Thyroid gland (tissue), 4 donors: ENCODE measurements at regions not wholly inside any gene's neighbourhood (a gene's known extent, or its start where the extent isn't known, plus 50 kb on each side); places are given as distances from the start of the nearest gene placed in this dataset. TPM values are rescaled to one million over a fixed set of nuclear protein-coding genes. Genes with fewer than 3 reads are reported as not detected.

Experiments used
- DNase-seq, 2 donors: peaks; one replicate each; pipeline ENCODE4 v3.0.0-alpha.2; 2019
- H3K27ac ChIP-seq, 3 donors: fragments of 200-600 bp; sonication (generic); 1 replicate in 2 of 3; 2 replicates in 1 of 3; pipeline ENCODE4 v1.5.1; 2016 to 2019; ENCODE audit warnings: mild to moderate bottlenecking in 1 of 3, moderate library complexity in 1 of 3
- H3K27me3 ChIP-seq: fragments of 200-600 bp; sonication (generic); one replicate; pipeline ENCODE4 v1.5.1; 2019
- H3K36me3 ChIP-seq, 2 donors: fragments of 200-600 bp; sonication (generic); one replicate each; pipeline ENCODE4 v1.5.1; 2016 to 2019
- H3K4me1 ChIP-seq, 2 donors: fragments of 200-600 bp; sonication (generic); one replicate each; pipeline ENCODE4 v1.5.1; 2017 to 2019
- H3K4me3 ChIP-seq, 3 donors: fragments of 200-600 bp; sonication (generic); replicated peaks in 1 of 3; 1 replicate in 2 of 3; 2 replicates in 1 of 3; pipeline ENCODE4 v1.5.1; 2016; ENCODE audit warnings: mild to moderate bottlenecking in 1 of 3
- H3K9me3 ChIP-seq: fragments of 200-600 bp; sonication (generic); one replicate; pipeline ENCODE4 v1.5.1; 2017
- POLR2A ChIP-seq, 2 donors: fragments of 450-650 bp; IDR thresholded peaks; one replicate each; pipeline ENCODE4 v1.6.1; 2017; ENCODE audit warnings: antibody characterized with exemption in 2 of 2, mild to moderate bottlenecking in 2 of 2, moderate library complexity in 1 of 2
- WGBS, 2 donors: methylation state at CpG; one replicate each; pipeline ENCODE4 v1.1.5; 2017; 5-methylcytosine and 5-hydroxymethylcytosine counted together
- intact Hi-C: fragments of 100-400 bp; cut with DNase I; formaldehyde crosslinking; loops from one replicate; pipeline ENCODE4 v1.15.1; 2023
- small RNA-seq: library from RNA; depleted of rRNA; stranded (forward); fragments of <200 nt; gene quantifications from one replicate; pipeline ENCODE3, GENCODE V24; 2016
- TF ChIP-seq, protein P1 (sequence below), 6 experiments: fragments of 200-600 bp in 3 of 6; fragments of 450-650 bp in 3 of 6; sonication (generic) in 3 of 6; IDR thresholded peaks; one replicate each; pipeline ENCODE4 v1.5.1; 2016 to 2019; ENCODE audit warnings: antibody characterized with exemption in 6 of 6, mild to moderate bottlenecking in 2 of 6, inconsistent platforms in 1 of 6, moderate library complexity in 1 of 6

DNA sequence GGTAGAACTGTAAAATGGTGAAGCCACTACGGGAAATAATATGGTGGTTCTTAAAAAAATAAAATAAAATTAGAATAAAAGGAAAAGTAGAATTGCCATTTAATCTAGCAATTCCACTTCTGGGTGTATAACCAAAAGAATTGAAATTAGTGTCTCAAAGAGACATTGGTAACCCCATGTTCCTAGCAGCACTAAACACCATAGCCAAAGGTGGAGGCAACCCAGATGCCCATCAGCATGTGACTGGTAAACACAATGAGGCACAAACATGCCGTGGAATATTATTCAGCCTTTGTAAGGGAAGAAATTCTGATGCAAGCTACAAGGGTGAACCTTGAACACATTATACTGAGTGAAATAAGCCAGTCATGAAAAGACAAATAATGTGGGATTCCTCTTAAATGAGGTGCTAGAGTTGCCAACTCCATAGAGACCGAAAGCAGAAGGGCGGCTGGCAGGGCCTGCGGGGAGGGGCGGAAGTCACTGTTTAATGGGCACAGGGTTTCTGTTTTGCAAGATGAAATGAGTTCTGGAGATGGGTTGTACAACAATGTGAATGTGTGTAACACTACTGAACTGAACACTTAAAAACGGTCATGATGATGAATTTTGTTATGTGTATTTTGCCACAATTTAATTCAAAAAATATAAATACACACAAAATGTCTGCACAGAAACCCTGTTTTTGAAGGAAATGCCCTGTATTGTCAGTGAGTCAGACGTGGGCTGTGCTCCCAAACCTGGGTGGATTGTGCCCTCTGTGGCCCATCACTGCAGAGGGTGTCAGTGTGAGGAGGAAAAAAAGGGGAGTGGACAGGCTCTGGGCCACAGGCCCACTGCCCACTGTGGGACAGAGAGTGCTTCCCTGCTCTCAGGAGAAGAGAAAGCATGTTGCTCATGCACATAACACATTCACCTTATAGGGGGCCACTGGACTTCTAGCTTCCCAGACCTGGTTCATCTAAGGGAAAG lies 49.6 kb upstream of the CD93 start:
- Histone ChIP-seq H3K27ac (no peak overlapping the region), H3K9me3 (no peaks in the 10 kb centered on the region), H3K4me1 (peaks cover 0 to 3% of the 10 kb centered on the region in 2 donors), H3K4me3 (no peak overlapping the region), H3K36me3 (no peaks in the 10 kb centered on the region), H3K27me3 (no peaks in the 10 kb centered on the region)
- WGBS, 2 donors: 91 to 92% methylated on average over 8 of the region's 8 CpGs
- intact Hi-C loops: no loop called here
- DNase-seq: no peak
- TF ChIP-seq POLR2A (IDR thresholded peaks at IDR 0.05): no peak
- TF ChIP-seq, protein P1, sequence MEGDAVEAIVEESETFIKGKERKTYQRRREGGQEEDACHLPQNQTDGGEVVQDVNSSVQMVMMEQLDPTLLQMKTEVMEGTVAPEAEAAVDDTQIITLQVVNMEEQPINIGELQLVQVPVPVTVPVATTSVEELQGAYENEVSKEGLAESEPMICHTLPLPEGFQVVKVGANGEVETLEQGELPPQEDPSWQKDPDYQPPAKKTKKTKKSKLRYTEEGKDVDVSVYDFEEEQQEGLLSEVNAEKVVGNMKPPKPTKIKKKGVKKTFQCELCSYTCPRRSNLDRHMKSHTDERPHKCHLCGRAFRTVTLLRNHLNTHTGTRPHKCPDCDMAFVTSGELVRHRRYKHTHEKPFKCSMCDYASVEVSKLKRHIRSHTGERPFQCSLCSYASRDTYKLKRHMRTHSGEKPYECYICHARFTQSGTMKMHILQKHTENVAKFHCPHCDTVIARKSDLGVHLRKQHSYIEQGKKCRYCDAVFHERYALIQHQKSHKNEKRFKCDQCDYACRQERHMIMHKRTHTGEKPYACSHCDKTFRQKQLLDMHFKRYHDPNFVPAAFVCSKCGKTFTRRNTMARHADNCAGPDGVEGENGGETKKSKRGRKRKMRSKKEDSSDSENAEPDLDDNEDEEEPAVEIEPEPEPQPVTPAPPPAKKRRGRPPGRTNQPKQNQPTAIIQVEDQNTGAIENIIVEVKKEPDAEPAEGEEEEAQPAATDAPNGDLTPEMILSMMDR (IDR thresholded peaks at IDR 0.05): no peak

Small RNAs in the stretch of these regions (small RNA-seq; reads per million reads assigned to genes)
- gene RNA5SP478: not detected
